Lung (tissue), 11 donors: ENCODE measurements at regions not wholly inside any gene's neighbourhood (a gene's known extent, or its start where the extent isn't known, plus 50 kb on each side); places are given as distances from the start of the nearest gene placed in this dataset.

Source experiments
- ATAC-seq: fragments of 200-7000 bp; cut with Tn5 transposase; one replicate; pipeline ENCODE4 v1.9.1; 2020; ENCODE audit warnings: moderate number of reproducible peaks; ENCODE audit not compliant: insufficient read depth, low FRiP score
- DNase-seq, 3 donors: peaks; one replicate each; pipeline ENCODE4 v3.0.0-alpha.2; 2013 to 2017
- H3K27ac ChIP-seq, 2 donors: one replicate each; pipeline ENCODE4 v1.5.1; 2013; ENCODE audit warnings: mild to moderate bottlenecking in 2 of 2, moderate library complexity in 2 of 2, control low read depth in 1 of 2, inconsistent platforms in 1 of 2, low read depth in 1 of 2, low read length in 1 of 2
- H3K27me3 ChIP-seq, 3 donors: one replicate each; pipeline ENCODE4 v1.5.1; 2013; ENCODE audit warnings: low read length in 2 of 3; ENCODE audit not compliant: control insufficient read depth in 3 of 3, insufficient read depth in 3 of 3
- H3K36me3 ChIP-seq, 4 donors: one replicate each; pipeline ENCODE4 v1.5.1; 2013; ENCODE audit warnings: low read length in 4 of 4, mild to moderate bottlenecking in 1 of 4, moderate library complexity in 1 of 4; ENCODE audit not compliant: control insufficient read depth in 4 of 4, insufficient read depth in 4 of 4
- H3K4me1 ChIP-seq, 5 donors: one replicate each; pipeline ENCODE4 v1.5.1; 2013; ENCODE audit warnings: low read length in 5 of 5, mild to moderate bottlenecking in 2 of 5, moderate library complexity in 1 of 5; ENCODE audit not compliant: control insufficient read depth in 5 of 5, insufficient read depth in 5 of 5
- H3K4me3 ChIP-seq: one replicate; pipeline ENCODE4 v1.5.1; 2013; ENCODE audit warnings: mild to moderate bottlenecking, control low read depth, moderate library complexity
- H3K9ac ChIP-seq, 2 donors: one replicate each; pipeline ENCODE4 v1.5.1; 2013; ENCODE audit warnings: low read length in 2 of 2, control low read depth in 1 of 2; ENCODE audit not compliant: insufficient read depth in 1 of 2
- H3K9me3 ChIP-seq, 4 donors: one replicate each; pipeline ENCODE4 v1.5.1; 2013; ENCODE audit warnings: low read length in 3 of 4, mild to moderate bottlenecking in 1 of 4, moderate library complexity in 1 of 4; ENCODE audit not compliant: control insufficient read depth in 4 of 4, insufficient read depth in 3 of 4
- WGBS, 2 donors: extraction: QIAGEN DNeasy Blood & Tissue Kit; methylation state at CpG; one replicate each; pipeline ENCODE4 v1.1.7; 2013; 5-methylcytosine and 5-hydroxymethylcytosine counted together
- TF ChIP-seq, protein P1 (sequence below): IDR thresholded peaks from 2 replicates; pipeline ENCODE4 v1.5.1; 2012; ENCODE audit warnings: mild to moderate bottlenecking; ENCODE audit errors: control extremely low read depth, extremely low read depth
- donor health status: control.
- donor health status: control.
- donor health status: Bipolar disorder and iron deficiency.
- donor health status: healthy.
- donor health status: DM: yes; HTN: yes; CAD: no.

- peaks cover 0 to 3% (median 0%) of the 10 kb centered on the region in 3 donors for H3K27me3 ChIP-seq
- WGBS, 2 donors, result 53 to 73% methylated on average over 2 of the region's 2 CpGs
- TF ChIP-seq, protein P1, sequence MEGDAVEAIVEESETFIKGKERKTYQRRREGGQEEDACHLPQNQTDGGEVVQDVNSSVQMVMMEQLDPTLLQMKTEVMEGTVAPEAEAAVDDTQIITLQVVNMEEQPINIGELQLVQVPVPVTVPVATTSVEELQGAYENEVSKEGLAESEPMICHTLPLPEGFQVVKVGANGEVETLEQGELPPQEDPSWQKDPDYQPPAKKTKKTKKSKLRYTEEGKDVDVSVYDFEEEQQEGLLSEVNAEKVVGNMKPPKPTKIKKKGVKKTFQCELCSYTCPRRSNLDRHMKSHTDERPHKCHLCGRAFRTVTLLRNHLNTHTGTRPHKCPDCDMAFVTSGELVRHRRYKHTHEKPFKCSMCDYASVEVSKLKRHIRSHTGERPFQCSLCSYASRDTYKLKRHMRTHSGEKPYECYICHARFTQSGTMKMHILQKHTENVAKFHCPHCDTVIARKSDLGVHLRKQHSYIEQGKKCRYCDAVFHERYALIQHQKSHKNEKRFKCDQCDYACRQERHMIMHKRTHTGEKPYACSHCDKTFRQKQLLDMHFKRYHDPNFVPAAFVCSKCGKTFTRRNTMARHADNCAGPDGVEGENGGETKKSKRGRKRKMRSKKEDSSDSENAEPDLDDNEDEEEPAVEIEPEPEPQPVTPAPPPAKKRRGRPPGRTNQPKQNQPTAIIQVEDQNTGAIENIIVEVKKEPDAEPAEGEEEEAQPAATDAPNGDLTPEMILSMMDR, result no peak
- peaks cover 0 to 3% (median 0%) of the 10 kb centered on the region in 4 donors for H3K9me3 ChIP-seq
- no peaks in the 10 kb centered on the region for H3K36me3 ChIP-seq
- H3K4me3 ChIP-seq, result no peak overlapping the region
- DNase-seq (no peak), ATAC-seq (no peak)
- no peaks in the 10 kb centered on the region for H3K4me1 ChIP-seq
- H3K9ac ChIP-seq, result no peak overlapping the region
- no peak overlapping the region for H3K27ac ChIP-seq
Observed at GRCh38 chr2:235200216-235200615, 248.4 kb downstream of the SH3BP4 start.

DNA sequence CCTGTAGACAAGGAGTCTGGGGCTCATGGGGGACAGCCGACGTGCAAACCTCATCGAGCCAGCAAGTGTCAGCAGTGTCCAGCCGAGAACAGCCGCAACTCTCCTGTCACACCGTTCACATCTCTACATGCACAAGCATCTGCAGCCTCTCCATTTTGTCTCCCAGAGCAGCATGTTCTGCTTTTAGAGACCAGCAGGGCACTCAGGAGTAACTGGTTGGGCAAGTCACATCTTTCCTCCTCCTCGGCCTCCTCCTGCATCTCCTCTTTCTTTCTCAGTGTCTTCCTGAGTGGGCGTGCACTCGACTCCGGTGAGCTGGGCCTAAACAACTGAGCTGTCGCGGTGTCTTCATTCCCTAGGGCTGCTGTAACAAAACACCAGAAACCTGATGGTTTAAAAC, 249.9 kb downstream of the SH3BP4 start:
- no peak overlapping the region for H3K4me3 ChIP-seq
- no peak overlapping the region for H3K27ac ChIP-seq
- no peaks in the 10 kb centered on the region for H3K36me3 ChIP-seq
- DNase-seq (peak; percentile 9 to 16 (median 15)), ATAC-seq (no peak)
- H3K9ac ChIP-seq, result no peak overlapping the region
- peaks cover 0 to 3% (median 0%) of the 10 kb centered on the region in 3 donors for H3K27me3 ChIP-seq
- WGBS, 2 donors, result 80 to 82% methylated on average over 12 of the region's 12 CpGs
- H3K4me1 ChIP-seq, result no peaks in the 10 kb centered on the region
- TF ChIP-seq, protein P1, result no peak
- peaks cover 0 to 3% (median 0%) of the 10 kb centered on the region in 4 donors for H3K9me3 ChIP-seq

GRCh38 chr2:235204948-235205347, 253.1 kb downstream of the SH3BP4 start:
- Histone ChIP-seq H3K36me3 (no peaks in the 10 kb centered on the region), H3K9me3 (peaks cover 0 to 6% (median 0%) of the 10 kb centered on the region in 4 donors), H3K4me3 (no peak overlapping the region), H3K4me1 (no peaks in the 10 kb centered on the region), H3K27me3 (peaks cover 0 to 3% (median 0%) of the 10 kb centered on the region in 3 donors), H3K27ac (no peak overlapping the region), H3K9ac (no peak overlapping the region)
- 92 to 94% methylated on average over 5 of the region's 5 CpGs for WGBS, 2 donors
- ATAC-seq, result no peak
- DNase-seq, result no peak
- TF ChIP-seq, protein P1, result no peak

DNA sequence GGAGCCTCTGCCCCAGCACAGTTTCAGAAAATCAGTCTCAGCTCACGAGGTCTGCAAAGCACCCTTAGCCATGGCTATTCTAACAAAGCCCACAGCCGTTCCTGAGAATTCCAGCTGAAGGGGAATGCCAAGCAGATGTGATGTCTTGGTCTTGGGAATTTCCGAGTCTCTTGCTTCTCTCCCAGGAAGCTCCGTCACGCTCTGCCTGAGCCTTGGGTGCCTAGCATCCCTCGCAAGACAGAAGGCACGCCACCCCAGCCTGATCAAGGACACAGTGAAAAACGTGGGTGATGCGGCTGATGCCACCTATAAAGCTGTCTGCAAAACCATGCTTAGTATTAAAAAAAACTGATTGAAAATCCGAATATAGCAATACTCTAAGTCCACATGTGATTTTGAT, 254.6 kb downstream of the SH3BP4 start:
- WGBS, 2 donors, result 77 to 79% methylated on average over 10 of the region's 10 CpGs
- Histone ChIP-seq H3K9ac (no peak overlapping the region), H3K4me3 (no peak overlapping the region), H3K36me3 (no peaks in the 10 kb centered on the region), H3K4me1 (no peaks in the 10 kb centered on the region), H3K9me3 (peaks cover 0 to 6% (median 0%) of the 10 kb centered on the region in 4 donors), H3K27ac (no peak overlapping the region), H3K27me3 (peaks cover 0 to 3% (median 0%) of the 10 kb centered on the region in 3 donors)
- TF ChIP-seq, protein P1, result no peak
- no peak for ATAC-seq
- no peak for DNase-seq
